H1 (cell line): ENCODE measurements at regions not wholly inside any gene's neighbourhood (a gene's known extent, or its start where the extent isn't known, plus 50 kb on each side); places are given as distances from the start of the nearest gene placed in this dataset.

Experiments used
- CTCF ChIA-PET: fragments of 300-600 bp; sonication (Branson Sonifier 250); formaldehyde crosslinking; loops from one replicate; lab custom pipeline; 2021; ENCODE audit not compliant: partially characterized antibody; lab: Charles Lee
- POLR2A ChIA-PET: fragments of 300-600 bp; sonication (Branson Sonifier 250); formaldehyde crosslinking; loops from one replicate; lab custom pipeline; 2021; ENCODE audit warnings: inconsistent platforms; ENCODE audit not compliant: partially characterized antibody; lab: Charles Lee
- DNase-seq, 2 experiments: peaks; one replicate each; pipeline versions ENCODE4 v3.0.0 to v3.0.0-alpha.2; 2010 to 2022; ENCODE audit warnings: low spot score in 2 of 2, low read depth in 1 of 2, mixed read lengths in 1 of 2
- FAIRE-seq: peaks from 2 replicates; lab custom pipeline; 2011; peaks lifted over from hg19 to GRCh38; lab: Jason Lieb, UNC
- H2AFZ ChIP-seq: 2 replicates; pipeline ENCODE4 v1.8.1; 2012; ENCODE audit warnings: low read length, inconsistent platforms
- H2AK5ac ChIP-seq: 2 replicates; pipeline ENCODE4 v1.6.1; 2013; ENCODE audit warnings: low read depth, low read length
- H2BK120ac ChIP-seq: replicated peaks from 2 replicates; pipeline ENCODE3; 2013; ENCODE audit warnings: low read depth, low read length, inconsistent platforms
- H2BK12ac ChIP-seq: 2 replicates; pipeline ENCODE4 v1.6.1; 2013; ENCODE audit warnings: low read depth, low read length
- H2BK15ac ChIP-seq: 2 replicates; pipeline ENCODE4 v1.6.1; 2013; ENCODE audit warnings: low read length
- H2BK20ac ChIP-seq: 2 replicates; pipeline ENCODE4 v1.6.1; 2013; ENCODE audit warnings: low read length
- H2BK5ac ChIP-seq: 2 replicates; pipeline ENCODE4 v1.6.1; 2013; ENCODE audit warnings: low read depth, low read length
- H3K14ac ChIP-seq: 2 replicates; pipeline ENCODE4 v1.6.1; 2013; ENCODE audit warnings: inconsistent platforms; ENCODE audit not compliant: insufficient read length
- H3K18ac ChIP-seq: 2 replicates; pipeline ENCODE4 v1.6.1; 2013; ENCODE audit warnings: low read length; ENCODE audit errors: extremely low read depth
- H3K23ac ChIP-seq: 2 replicates; pipeline ENCODE4 v1.6.1; 2013; ENCODE audit warnings: inconsistent platforms; ENCODE audit not compliant: insufficient read length
- H3K23me2 ChIP-seq: 2 replicates; pipeline ENCODE4 v1.6.1; 2013; ENCODE audit warnings: low read depth, low read length
- H3K27ac ChIP-seq: 2 replicates; pipeline ENCODE4 v1.6.1; 2011; ENCODE audit warnings: low read depth, low read length, inconsistent platforms
- H3K27me3 ChIP-seq, 4 experiments: replicated peaks in 1 of 4; 1 replicate in 1 of 4; 2 replicates in 3 of 4; pipeline versions ENCODE4 v1.6.1 to v1.8.1; 2011 to 2013; ENCODE audit warnings: low read length in 3 of 4, mild to moderate bottlenecking in 3 of 4, inconsistent platforms in 2 of 4, mixed read lengths in 2 of 4, moderate library complexity in 1 of 4; ENCODE audit not compliant: control insufficient read depth in 3 of 4, insufficient read depth in 3 of 4; ENCODE audit errors: extremely low read depth in 1 of 4
- H3K36me3 ChIP-seq, 4 experiments: 2 replicates each; pipeline versions ENCODE4 v1.6.1 to v1.8.1; 2011 to 2013; ENCODE audit warnings: mild to moderate bottlenecking in 4 of 4, low read length in 3 of 4, moderate library complexity in 2 of 4, control low read depth in 1 of 4, inconsistent platforms in 1 of 4; ENCODE audit not compliant: insufficient read depth in 4 of 4, control insufficient read depth in 2 of 4
- H3K4ac ChIP-seq: replicated peaks from 2 replicates; pipeline ENCODE3; 2013; ENCODE audit warnings: low read length, low read depth, mixed read lengths, inconsistent platforms; ENCODE audit not compliant: insufficient read length
- H3K4me1 ChIP-seq, 4 experiments: replicated peaks in 1 of 4; 1 replicate in 1 of 4; 2 replicates in 3 of 4; pipeline versions ENCODE4 v1.6.1 to v1.8.1; 2011 to 2013; ENCODE audit warnings: low read length in 3 of 4, inconsistent platforms in 2 of 4, mixed read lengths in 1 of 4; ENCODE audit not compliant: insufficient read depth in 4 of 4, control insufficient read depth in 3 of 4
- H3K4me2 ChIP-seq, 2 experiments: 2 replicates each; pipeline versions ENCODE4 v1.6.1 to v1.8.1; 2011 to 2013; ENCODE audit warnings: low read depth in 2 of 2, low read length in 2 of 2, control low read depth in 1 of 2, inconsistent platforms in 1 of 2, mild to moderate bottlenecking in 1 of 2; ENCODE audit not compliant: insufficient read depth in 1 of 2
- H3K4me3 ChIP-seq, 4 experiments: fragments of 200-600, 300-600 bp in 1 of 4; sonication (generic), shearing (Covaris generic), sonication (Bioruptor Twin) in 1 of 4; 2 replicates each; pipeline versions ENCODE4 v1.5.1 to v1.8.1; 2011 to 2016; ENCODE audit warnings: low read length in 4 of 4, low read depth in 3 of 4, control low read depth in 2 of 4, inconsistent platforms in 2 of 4, mild to moderate bottlenecking in 2 of 4, mixed read lengths in 1 of 4, moderate library complexity in 1 of 4; ENCODE audit not compliant: insufficient read depth in 2 of 4; ENCODE audit errors: extremely low read depth in 1 of 4
- H3K56ac ChIP-seq: replicated peaks from 2 replicates; pipeline ENCODE3; 2013; ENCODE audit warnings: low read depth, mild to moderate bottlenecking, mixed read lengths, low read length, inconsistent platforms; ENCODE audit not compliant: insufficient read length
- H3K79me1 ChIP-seq: 2 replicates; pipeline ENCODE4 v1.6.1; 2013; ENCODE audit warnings: low read depth, low read length, control low read depth
- H3K79me2 ChIP-seq, 2 experiments: 2 replicates each; pipeline versions ENCODE4 v1.6.1 to v1.8.1; 2012 to 2013; ENCODE audit warnings: low read length in 2 of 2, mild to moderate bottlenecking in 2 of 2, inconsistent platforms in 1 of 2; ENCODE audit not compliant: insufficient read depth in 2 of 2, control insufficient read depth in 1 of 2
- H3K9ac ChIP-seq, 4 experiments: replicated peaks in 1 of 4; 1 replicate in 1 of 4; 2 replicates in 3 of 4; pipeline versions ENCODE4 v1.6.1 to v1.8.1; 2011 to 2013; ENCODE audit warnings: low read depth in 3 of 4, low read length in 3 of 4, control low read depth in 2 of 4, mild to moderate bottlenecking in 2 of 4, moderate library complexity in 2 of 4, inconsistent platforms in 1 of 4; ENCODE audit errors: extremely low read depth in 1 of 4
- H3K9me3 ChIP-seq, 2 experiments: 2 replicates each; pipeline versions ENCODE4 v1.6.1 to v1.8.1; 2012 to 2013; ENCODE audit warnings: mild to moderate bottlenecking in 2 of 2, moderate library complexity in 2 of 2, control low read depth in 1 of 2, inconsistent platforms in 1 of 2, low read depth in 1 of 2, low read length in 1 of 2, mixed read lengths in 1 of 2; ENCODE audit not compliant: insufficient read depth in 2 of 2
- H4K20me1 ChIP-seq, 2 experiments: replicated peaks in 1 of 2; 2 replicates each; pipeline versions ENCODE3 to v1.8.1; 2011 to 2013; ENCODE audit warnings: inconsistent platforms in 2 of 2, low read length in 2 of 2, mild to moderate bottlenecking in 1 of 2; ENCODE audit not compliant: insufficient read depth in 2 of 2, control insufficient read depth in 1 of 2
- H4K5ac ChIP-seq: 2 replicates; pipeline ENCODE4 v1.6.1; 2013; ENCODE audit warnings: low read length, low read depth, mixed read lengths, inconsistent platforms; ENCODE audit not compliant: insufficient read length
- H4K8ac ChIP-seq: 2 replicates; pipeline ENCODE4 v1.8.0; 2013; ENCODE audit warnings: mild to moderate bottlenecking, moderate library complexity, low read length, inconsistent platforms; ENCODE audit not compliant: insufficient read depth; ENCODE audit errors: extremely low read depth
- H4K91ac ChIP-seq: replicated peaks from 2 replicates; pipeline ENCODE3; 2013; ENCODE audit warnings: low read length, mixed read lengths, inconsistent platforms; ENCODE audit not compliant: insufficient read length
- BCL11A ChIP-seq, 2 experiments: IDR thresholded peaks; one replicate each; pipeline ENCODE4 v1.6.1; 2011; ENCODE audit warnings: low read depth in 2 of 2, low read length in 2 of 2, mild to moderate bottlenecking in 2 of 2
- HDAC6 ChIP-seq: IDR thresholded peaks from one replicate; pipeline ENCODE4 v1.7.1; 2012; ENCODE audit warnings: low read depth, mild to moderate bottlenecking, inconsistent platforms, low read length, moderate library complexity
- KDM1A ChIP-seq: fragments of 200-600, 300-600 bp; sonication (generic); IDR thresholded peaks from 2 replicates; pipeline ENCODE4 v1.7.1; 2016; ENCODE audit warnings: mild to moderate bottlenecking, low read length, borderline replicate concordance
- TEAD4 ChIP-seq: IDR thresholded peaks from 2 replicates; pipeline ENCODE4 v1.6.1; 2012; ENCODE audit warnings: low read depth, low read length, inconsistent platforms, mixed read lengths
- whole genome bisulfite sequencing, 2 experiments: shearing (Covaris generic) in 1 of 2; methylation state at CpG; one replicate each; pipeline versions ENCODE4 v1.1.6 to v1.1.7; 2013 to 2015; ENCODE audit warnings: low lambda C conversion rate in 2 of 2, mixed read lengths in 2 of 2, inconsistent platforms in 1 of 2, low coverage in 1 of 2, missing lambda C conversion rate in 1 of 2; ENCODE audit not compliant: insufficient replicate concordance in 2 of 2, insufficient coverage in 1 of 2, insufficient read length in 1 of 2; ENCODE audit errors: extremely low coverage in 1 of 2, missing lambda C conversion rate in 1 of 2; 5-methylcytosine and 5-hydroxymethylcytosine counted together

DNA sequence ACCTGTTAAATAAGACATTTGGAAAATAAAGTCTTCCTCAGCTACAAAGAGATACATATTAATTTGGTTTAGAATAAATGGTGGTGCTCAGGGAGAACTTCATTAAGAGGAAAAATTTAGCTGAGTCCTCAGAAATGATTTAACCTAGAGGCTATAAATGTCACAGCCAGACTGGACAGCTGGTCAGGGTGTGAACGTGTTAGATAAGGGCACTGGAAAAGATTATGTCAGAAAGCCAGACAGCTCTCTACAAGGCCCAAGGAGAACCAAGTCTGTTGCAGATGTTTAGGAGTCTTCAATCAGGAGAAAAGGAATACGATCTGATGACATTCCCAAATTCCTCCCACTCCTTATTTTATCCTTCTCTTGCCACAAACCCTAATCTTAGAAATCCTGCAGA lies 265.2 kb downstream of the MAT2B start:
- H3K27me3 ChIP-seq, result no peaks in the 10 kb centered on the region
- H2BK12ac ChIP-seq, result no peak overlapping the region
- no peak overlapping the region for H2AFZ ChIP-seq
- no peak overlapping the region for H2BK120ac ChIP-seq
- H4K91ac ChIP-seq, result no peak overlapping the region
- 80% methylated on average over 2 of the region's 2 CpGs; no CpG with 5 or more reads in 1 of the 2 experiments for WGBS, 2 experiments
- H4K8ac ChIP-seq, result no peak overlapping the region
- H2BK20ac ChIP-seq, result no peak overlapping the region
- no peaks in the 10 kb centered on the region for H3K79me1 ChIP-seq
- no peak overlapping the region for H2BK15ac ChIP-seq
- FAIRE-seq (no peak), DNase-seq (no peak)
- H4K20me1 ChIP-seq, result no peaks in the 10 kb centered on the region
- H3K18ac ChIP-seq, result no peak overlapping the region
- H3K4me2 ChIP-seq, result no peak overlapping the region
- no peaks in the 10 kb centered on the region for H3K23me2 ChIP-seq
- TF ChIP-seq TEAD4 (no peak), BCL11A (IDR thresholded peaks at IDR 0.05; ENCODE audit: low read depth in 2 of 2, low read length in 2 of 2) (no peak), HDAC6 (no peak), KDM1A (no peak)
- no peak overlapping the region for H3K9ac ChIP-seq
- no peaks in the 10 kb centered on the region for H3K36me3 ChIP-seq
- H3K79me2 ChIP-seq, result no peaks in the 10 kb centered on the region
- ChIA-PET CTCF (no interaction called here), POLR2A (no interaction called here)
- H3K4me1 ChIP-seq, result no peaks in the 10 kb centered on the region
- no peaks in the 10 kb centered on the region for H3K9me3 ChIP-seq
- no peak overlapping the region for H3K14ac ChIP-seq
- no peak overlapping the region for H2AK5ac ChIP-seq
- H2BK5ac ChIP-seq, result no peak overlapping the region
- H3K56ac ChIP-seq, result no peak overlapping the region
- no peak overlapping the region for H3K27ac ChIP-seq
- H3K4me3 ChIP-seq, result no peak overlapping the region
- H3K23ac ChIP-seq, result no peak overlapping the region
- no peak overlapping the region for H4K5ac ChIP-seq
- H3K4ac ChIP-seq, result no peak overlapping the region
